Testis (tissue), 2 donors: ENCODE measurements at regions not wholly inside any gene's neighbourhood (a gene's known extent, or its start where the extent isn't known, plus 50 kb on each side); places are given as distances from the start of the nearest gene placed in this dataset.

ENCODE experiments used
- DNase-seq: peaks from one replicate; pipeline ENCODE4 v3.0.0-alpha.2; 2019
- H3K27ac ChIP-seq, 2 donors: fragments of 200-600 bp; sonication (generic); one replicate each; pipeline ENCODE4 v1.5.1; 2019
- H3K27me3 ChIP-seq: fragments of 200-600 bp; sonication (generic); one replicate; pipeline ENCODE4 v1.5.1; 2019
- H3K36me3 ChIP-seq: fragments of 200-600 bp; sonication (generic); one replicate; pipeline ENCODE4 v1.5.1; 2017; ENCODE audit warnings: low read depth; ENCODE audit errors: missing control alignments
- H3K4me1 ChIP-seq: fragments of 200-600 bp; sonication (generic); one replicate; pipeline ENCODE4 v1.5.1; 2019
- H3K4me3 ChIP-seq, 2 donors: fragments of 200-600 bp; sonication (generic); one replicate each; pipeline ENCODE4 v1.5.1; 2017 to 2019
- H3K9me3 ChIP-seq: fragments of 200-600 bp; sonication (generic); one replicate; pipeline ENCODE4 v1.5.1; 2017
- CTCF ChIP-seq, 3 experiments: fragments of 450-650 bp in 2 of 3; fragments of 200-600 bp in 1 of 3; sonication (generic) in 1 of 3; IDR thresholded peaks; one replicate each; pipeline ENCODE4 v1.5.1; 2016 to 2019; ENCODE audit warnings: antibody characterized with exemption in 3 of 3, mild to moderate bottlenecking in 2 of 3, moderate library complexity in 1 of 3
- POLR2A ChIP-seq: fragments of 450-650 bp; IDR thresholded peaks from one replicate; pipeline ENCODE4 v1.6.1; 2017; ENCODE audit warnings: antibody characterized with exemption, mild to moderate bottlenecking, moderate library complexity
- WGBS, 2 donors: methylation state at CpG; one replicate each; pipeline ENCODE4 v1.1.5; 2018; 5-methylcytosine and 5-hydroxymethylcytosine counted together
- intact Hi-C: fragments of 100-400 bp; cut with DNase I; formaldehyde crosslinking; loops from one replicate; pipeline ENCODE4 v1.15.1; 2023; ENCODE audit warnings: low total_unique reads

- TF ChIP-seq CTCF (IDR thresholded peaks at IDR 0.05) (no peak), POLR2A (no peak)
- Histone ChIP-seq H3K36me3 (no peaks in the 10 kb centered on the region), H3K4me3 (no peak overlapping the region), H3K27me3 (no peaks in the 10 kb centered on the region), H3K9me3 (no peaks in the 10 kb centered on the region), H3K27ac (no peak overlapping the region), H3K4me1 (no peaks in the 10 kb centered on the region)
- 69 to 71% methylated on average over 4 of the region's 4 CpGs for WGBS, 2 donors
- intact Hi-C loops = no loop called here
- DNase-seq = no peak
These were observed 378.6 kb downstream of the CBLN4 start for GRCh38 chr20:55626716-55627115.

GRCh38 chr20:55616367-55616766 is 389.0 kb downstream of the CBLN4 start:
- no peak for TF ChIP-seq POLR2A
- no peak for TF ChIP-seq CTCF (IDR thresholded peaks at IDR 0.05)
- no peak for DNase-seq
- WGBS, 2 donors = 77 to 79% methylated on average over 8 of the region's 8 CpGs
- intact Hi-C loops = no loop called here
- no peaks in the 10 kb centered on the region for H3K27me3 ChIP-seq
- no peak overlapping the region for H3K4me3 ChIP-seq
- H3K9me3 ChIP-seq = no peaks in the 10 kb centered on the region
- no peaks in the 10 kb centered on the region for H3K4me1 ChIP-seq
- H3K36me3 ChIP-seq = no peaks in the 10 kb centered on the region
- no peak overlapping the region for H3K27ac ChIP-seq

GRCh38 chr20:55615818-55616217 is 389.5 kb downstream of the CBLN4 start:
- Histone ChIP-seq H3K27me3 (no peaks in the 10 kb centered on the region), H3K9me3 (no peaks in the 10 kb centered on the region), H3K4me3 (no peak overlapping the region), H3K4me1 (no peaks in the 10 kb centered on the region), H3K27ac (no peak overlapping the region), H3K36me3 (no peaks in the 10 kb centered on the region)
- intact Hi-C loops = no loop called here
- WGBS, 2 donors = 88 to 90% methylated on average over 4 of the region's 4 CpGs
- TF ChIP-seq POLR2A (no peak), CTCF (IDR thresholded peaks at IDR 0.05) (no peak)
- no peak for DNase-seq

- H3K4me1 ChIP-seq = no peaks in the 10 kb centered on the region
- no peaks in the 10 kb centered on the region for H3K36me3 ChIP-seq
- TF ChIP-seq CTCF (IDR thresholded peaks at IDR 0.05) (no peak), POLR2A (no peak)
- no peak for DNase-seq
- intact Hi-C loops = no loop called here
- H3K27me3 ChIP-seq = no peaks in the 10 kb centered on the region
- H3K27ac ChIP-seq = no peak overlapping the region
- WGBS, 2 donors = 72 to 87% methylated on average over 7 of the region's 7 CpGs
- H3K9me3 ChIP-seq = no peaks in the 10 kb centered on the region
- H3K4me3 ChIP-seq = no peak overlapping the region
These were observed 391.0 kb downstream of the CBLN4 start for GRCh38 chr20:55614220-55614757.

GRCh38 chr20:55610756-55611155 is 394.6 kb downstream of the CBLN4 start:
- no peak overlapping the region for H3K27ac ChIP-seq
- H3K27me3 ChIP-seq = no peaks in the 10 kb centered on the region
- intact Hi-C loops = no loop called here
- no peaks in the 10 kb centered on the region for H3K36me3 ChIP-seq
- WGBS, 2 donors = 62 to 63% methylated on average over 4 of the region's 4 CpGs
- DNase-seq = no peak
- no peaks in the 10 kb centered on the region for H3K9me3 ChIP-seq
- no peak overlapping the region for H3K4me3 ChIP-seq
- TF ChIP-seq CTCF (IDR thresholded peaks at IDR 0.05) (no peak), POLR2A (no peak)
- no peaks in the 10 kb centered on the region for H3K4me1 ChIP-seq
